ENCODE measurements at regions not wholly inside any gene's neighbourhood (a gene's known extent, or its start where the extent isn't known, plus 50 kb on each side); places are given as distances from the start of the nearest gene placed in this dataset.

GRCh38 chr13:78020861-78021260 lies 102.2 kb upstream of the EDNRB start:
- TF ChIP-seq, protein P1, sequence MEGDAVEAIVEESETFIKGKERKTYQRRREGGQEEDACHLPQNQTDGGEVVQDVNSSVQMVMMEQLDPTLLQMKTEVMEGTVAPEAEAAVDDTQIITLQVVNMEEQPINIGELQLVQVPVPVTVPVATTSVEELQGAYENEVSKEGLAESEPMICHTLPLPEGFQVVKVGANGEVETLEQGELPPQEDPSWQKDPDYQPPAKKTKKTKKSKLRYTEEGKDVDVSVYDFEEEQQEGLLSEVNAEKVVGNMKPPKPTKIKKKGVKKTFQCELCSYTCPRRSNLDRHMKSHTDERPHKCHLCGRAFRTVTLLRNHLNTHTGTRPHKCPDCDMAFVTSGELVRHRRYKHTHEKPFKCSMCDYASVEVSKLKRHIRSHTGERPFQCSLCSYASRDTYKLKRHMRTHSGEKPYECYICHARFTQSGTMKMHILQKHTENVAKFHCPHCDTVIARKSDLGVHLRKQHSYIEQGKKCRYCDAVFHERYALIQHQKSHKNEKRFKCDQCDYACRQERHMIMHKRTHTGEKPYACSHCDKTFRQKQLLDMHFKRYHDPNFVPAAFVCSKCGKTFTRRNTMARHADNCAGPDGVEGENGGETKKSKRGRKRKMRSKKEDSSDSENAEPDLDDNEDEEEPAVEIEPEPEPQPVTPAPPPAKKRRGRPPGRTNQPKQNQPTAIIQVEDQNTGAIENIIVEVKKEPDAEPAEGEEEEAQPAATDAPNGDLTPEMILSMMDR (IDR thresholded peaks at IDR 0.05; ENCODE audit: insufficient read depth, low read length): no peak
- DNase-seq (ENCODE audit: low read depth): no peak
- H3K4me3 ChIP-seq (ENCODE audit: low read depth, low read length): no peak overlapping the region

DNA sequence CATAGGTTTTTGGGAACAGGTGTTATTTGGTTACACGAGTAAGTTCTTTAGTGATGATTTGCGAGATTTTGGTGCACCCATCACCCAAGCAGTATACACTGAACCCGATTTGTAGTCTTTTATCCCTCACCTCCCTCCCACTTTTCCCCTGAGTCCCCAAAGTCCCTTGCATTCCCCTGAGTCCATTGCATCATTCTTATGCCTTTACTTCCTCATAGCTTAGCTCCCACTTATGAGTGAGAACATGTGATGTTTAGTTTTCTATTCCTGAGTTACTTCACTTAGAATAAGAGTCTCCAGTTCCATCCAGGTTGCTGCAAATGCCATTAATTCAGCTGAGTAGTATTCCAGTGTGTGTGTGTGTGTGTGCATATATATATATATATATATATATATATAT lies 97.2 kb upstream of the EDNRB start:
- no peak for DNase-seq (ENCODE audit: low read depth)
- no peak overlapping the region for H3K4me3 ChIP-seq (ENCODE audit: low read depth, low read length)

DNA sequence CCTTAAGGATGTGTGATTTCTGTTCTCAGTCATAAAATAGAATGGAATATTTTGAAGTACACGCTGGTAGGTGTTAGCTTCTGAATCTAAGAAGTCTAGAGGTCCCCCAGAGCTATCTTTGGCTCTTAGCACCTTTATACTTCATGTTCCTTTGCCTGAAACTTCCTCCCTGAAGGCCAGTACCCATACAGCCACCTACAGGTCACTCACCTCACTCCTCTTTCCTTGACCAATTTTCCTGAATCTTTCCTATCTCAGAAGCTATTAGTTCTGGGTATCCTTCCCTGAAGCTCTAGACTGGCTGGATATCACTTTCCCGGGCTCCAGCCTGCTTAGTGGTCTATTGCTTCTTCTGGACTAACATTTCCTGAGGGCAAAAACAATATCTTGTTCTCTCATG lies 93.4 kb upstream of the EDNRB start:
- H3K4me3 ChIP-seq (ENCODE audit: low read depth, low read length): no peak overlapping the region
- no peak for DNase-seq (ENCODE audit: low read depth)

More for the DNA sequence above, 97.2 kb upstream of the EDNRB start:
- TF ChIP-seq, protein P1 (IDR thresholded peaks at IDR 0.05; ENCODE audit: insufficient read depth, low read length): no peak

GRCh38 chr13:78004821-78005220 lies 86.2 kb upstream of the EDNRB start:
- no peak for DNase-seq (ENCODE audit: low read depth)
- no peak overlapping the region for H3K4me3 ChIP-seq (ENCODE audit: low read depth, low read length)
- TF ChIP-seq, protein P1 (IDR thresholded peaks at IDR 0.05; ENCODE audit: insufficient read depth, low read length): no peak

More for the DNA sequence above, 93.4 kb upstream of the EDNRB start:
- TF ChIP-seq, protein P1 (IDR thresholded peaks at IDR 0.05; ENCODE audit: insufficient read depth, low read length): no peak

DNA sequence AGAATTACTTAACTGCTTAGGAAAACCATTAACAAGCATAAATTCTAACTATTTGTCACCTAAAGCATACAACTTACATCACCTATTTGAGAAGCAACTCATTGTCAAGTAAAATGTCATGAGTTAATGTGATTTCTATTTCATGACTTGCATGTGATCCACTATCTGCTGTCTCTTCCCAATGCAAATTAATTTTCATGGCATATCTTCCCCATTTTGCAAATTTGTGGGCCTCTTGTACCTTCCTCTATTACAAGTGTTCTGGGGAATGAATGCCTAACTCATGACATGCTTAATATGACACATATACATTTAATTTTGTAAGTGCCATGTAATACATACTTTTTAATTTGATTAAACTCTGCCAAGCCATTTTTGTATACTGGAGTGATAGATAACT lies 81.1 kb upstream of the EDNRB start:
- no peak overlapping the region for H3K4me3 ChIP-seq (ENCODE audit: low read depth, low read length)
- DNase-seq (ENCODE audit: low read depth): no peak
- TF ChIP-seq, protein P1 (IDR thresholded peaks at IDR 0.05; ENCODE audit: insufficient read depth, low read length): no peak

DNA sequence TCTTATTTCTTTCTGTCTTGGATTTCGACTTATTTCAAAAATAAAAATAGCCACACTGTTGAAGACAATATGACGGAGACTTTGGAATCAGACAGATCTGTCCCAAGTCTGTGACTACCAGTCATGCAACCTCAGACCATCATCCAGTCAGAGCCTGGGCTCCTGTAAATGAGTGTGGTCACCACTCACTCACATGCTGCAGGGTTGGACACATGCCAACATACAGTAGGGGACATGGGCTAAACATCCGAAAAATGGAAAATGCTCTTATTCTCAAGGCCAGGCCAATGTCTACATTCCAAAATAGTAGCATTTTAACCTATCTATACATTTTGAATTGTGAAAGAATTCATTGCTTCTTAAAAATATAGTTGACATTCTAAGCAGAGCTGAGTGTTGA lies 75.5 kb upstream of the EDNRB start:
- no peak for DNase-seq (ENCODE audit: low read depth)
- H3K4me3 ChIP-seq (ENCODE audit: low read depth, low read length): no peak overlapping the region
- TF ChIP-seq, protein P1 (IDR thresholded peaks at IDR 0.05; ENCODE audit: insufficient read depth, low read length): no peak

- DNase-seq (ENCODE audit: low read depth): no peak
- TF ChIP-seq, protein P1 (IDR thresholded peaks at IDR 0.05; ENCODE audit: insufficient read depth, low read length): no peak
- H3K4me3 ChIP-seq (ENCODE audit: low read depth, low read length): no peak overlapping the region
Observed at GRCh38 chr13:77991003-77991402, 72.4 kb upstream of the EDNRB start.
